ENCODE measurements at regions not wholly inside any gene's neighbourhood (a gene's known extent, or its start where the extent isn't known, plus 50 kb on each side); places are given as distances from the start of the nearest gene placed in this dataset.
"Not testable (repeated sequence)": the region's sequence is repeated elsewhere in the genome, so short reads cannot be mapped to it uniquely, and the experiment has no call there.

GRCh38 chr3:147231980-147232379, 174.4 kb downstream of the ZIC4 start:
- DNase-seq: not testable (repeated sequence)

DNA sequence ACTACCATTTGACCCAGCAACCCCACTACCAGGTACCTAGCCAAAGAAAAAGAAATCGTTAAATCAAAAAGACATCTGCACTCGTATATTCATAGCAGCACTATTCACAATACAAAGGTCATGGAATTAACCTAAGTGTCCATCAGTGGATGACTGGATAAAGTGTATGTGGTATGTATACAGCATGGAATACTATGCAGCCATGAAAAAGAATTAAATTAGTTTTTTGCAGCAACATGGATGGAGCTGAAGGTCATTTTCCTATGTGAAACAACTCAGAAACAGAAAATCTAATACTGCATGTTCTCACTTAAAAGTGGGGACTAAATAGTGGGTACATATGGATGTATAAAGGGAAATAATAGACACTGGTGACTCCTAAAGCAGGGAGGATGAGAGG, 175.2 kb downstream of the ZIC4 start:
- no peak for DNase-seq

DNA sequence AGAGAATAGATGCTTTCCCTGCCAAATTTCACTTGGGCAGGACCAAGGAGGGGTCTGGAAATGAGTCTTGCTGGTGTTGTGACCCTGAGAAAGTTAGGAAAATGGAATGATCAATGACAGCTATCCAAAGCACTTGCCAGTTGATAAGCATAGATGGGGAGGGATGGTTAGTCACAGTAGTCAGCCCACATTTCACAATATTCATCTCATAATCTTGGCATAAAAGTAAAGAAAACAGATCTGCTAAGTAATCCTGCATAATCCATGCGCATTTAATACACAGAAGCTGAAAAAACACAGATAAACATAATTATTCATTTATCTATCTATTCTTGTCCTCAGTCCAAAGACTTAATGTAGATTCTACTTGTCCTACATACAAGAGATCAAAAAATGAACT, 184.1 kb downstream of the ZIC4 start:
- no peak for DNase-seq

DNA sequence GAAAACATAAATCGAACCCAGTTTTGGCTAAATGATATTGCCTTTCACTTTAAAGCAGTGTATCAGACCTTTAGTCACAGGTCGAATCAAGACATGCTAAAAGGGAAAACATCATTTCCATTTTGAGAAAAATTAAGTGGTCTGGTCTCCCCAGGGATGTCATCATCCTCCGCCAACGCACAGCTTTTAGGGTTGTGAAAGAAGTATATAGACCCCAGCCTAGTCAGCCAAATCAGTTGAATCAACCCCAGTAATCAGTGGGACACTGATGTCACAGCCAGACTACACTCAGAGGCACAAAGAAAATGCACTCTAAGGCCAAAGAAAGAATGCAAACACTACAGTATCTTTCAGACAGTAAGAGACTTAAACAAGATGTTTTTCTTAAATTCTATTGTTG, 187.4 kb downstream of the ZIC4 start:
- peak; percentile 1 for DNase-seq

- no peak for DNase-seq
Observed at GRCh38 chr3:147216143-147216673, 190.1 kb downstream of the ZIC4 start.

- DNase-seq: no peak
Observed at GRCh38 chr3:147215660-147216059, 190.7 kb downstream of the ZIC4 start.

GRCh38 chr3:147213633-147214032, 192.7 kb downstream of the ZIC4 start:
- no peak for DNase-seq

DNA sequence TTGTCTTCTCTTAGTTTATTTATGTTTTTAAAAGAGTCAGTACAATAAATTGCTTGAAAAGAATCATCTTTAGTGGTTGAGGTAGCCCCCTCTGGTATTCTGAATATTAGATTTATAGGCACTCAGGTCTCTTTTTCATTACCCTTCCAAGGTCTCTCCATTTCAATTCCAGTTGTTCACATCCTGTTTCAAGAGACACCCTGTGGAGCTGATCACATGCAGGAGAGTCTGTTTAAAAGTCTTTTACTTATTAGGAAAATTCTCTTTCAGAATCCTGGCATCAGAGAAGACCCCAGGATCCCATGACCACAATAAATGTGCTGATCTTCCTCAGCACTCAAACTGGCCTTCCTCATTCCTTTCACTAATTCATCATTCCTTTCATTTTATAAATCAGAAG, 195.7 kb downstream of the ZIC4 start:
- DNase-seq: no peak

- DNase-seq: no peak
Observed at GRCh38 chr3:147201086-147201485, 205.3 kb downstream of the ZIC4 start.

- peak; percentile 51 for DNase-seq
Observed at GRCh38 chr3:147200545-147200944, 205.8 kb downstream of the ZIC4 start.

DNA sequence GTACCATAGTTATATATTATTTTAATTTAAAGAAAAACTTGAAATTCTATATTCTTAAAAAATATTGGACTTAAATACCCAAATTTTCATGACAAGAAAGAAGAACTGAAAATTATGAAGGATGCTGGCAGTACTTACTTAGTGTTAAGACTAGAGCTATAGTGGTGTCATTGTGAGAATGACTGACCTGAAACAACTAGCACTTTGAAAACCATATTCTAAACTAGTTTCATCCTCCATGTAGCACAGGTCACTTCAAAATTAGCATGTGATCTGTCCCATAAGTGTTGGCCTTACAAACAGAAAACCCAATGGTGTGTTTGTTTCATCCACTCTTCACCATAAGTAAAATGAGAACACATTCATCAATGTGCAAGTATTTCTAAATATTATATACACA, 208.6 kb downstream of the ZIC4 start:
- no peak for DNase-seq

- DNase-seq: peak; percentile 14
Observed at GRCh38 chr3:147195887-147196286, 210.5 kb downstream of the ZIC4 start.

GRCh38 chr3:147191795-147192385, 214.5 kb downstream of the ZIC4 start:
- DNase-seq: peak; percentile 71

- DNase-seq: peak; percentile 25
Observed at GRCh38 chr3:147189016-147189415, 217.3 kb downstream of the ZIC4 start.

DNA sequence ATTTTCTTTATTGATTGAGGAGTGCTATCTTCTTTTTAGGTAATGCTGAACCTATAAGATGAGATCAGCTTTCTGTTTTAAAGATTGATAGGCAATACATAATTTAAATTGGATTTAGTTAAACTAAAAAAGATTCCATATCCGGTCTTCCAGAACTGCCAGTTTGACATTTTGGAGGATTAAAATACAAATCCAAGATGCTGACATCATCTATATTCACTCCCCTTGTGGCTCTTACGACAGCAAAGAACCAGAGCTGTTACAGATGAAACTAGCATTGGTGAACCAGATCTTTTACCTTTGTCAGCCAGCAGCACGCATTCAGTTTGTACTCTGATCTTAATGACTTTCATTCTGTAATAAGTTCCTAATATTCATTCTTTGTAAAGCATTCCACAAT, 218.7 kb downstream of the ZIC4 start:
- DNase-seq: no peak

DNA sequence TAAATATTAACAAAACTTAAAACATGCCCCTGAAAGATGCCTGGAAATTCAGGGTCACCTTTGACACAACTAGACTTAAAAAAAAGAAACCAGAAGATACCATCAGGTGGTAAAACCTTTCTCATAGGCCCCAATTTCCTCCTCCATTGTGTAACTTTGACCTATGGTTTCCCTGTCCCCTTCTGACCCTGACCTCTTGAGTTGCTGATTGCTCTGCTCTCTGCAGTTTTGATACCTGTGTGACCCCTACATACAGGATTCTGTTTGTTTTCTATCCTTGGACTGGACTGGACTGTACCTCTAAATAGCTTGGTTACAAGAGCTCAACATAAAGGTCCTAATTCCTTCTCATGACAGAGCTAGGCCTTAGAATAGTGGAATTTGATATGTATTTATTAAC, 220.6 kb downstream of the ZIC4 start:
- DNase-seq: no peak

- no peak for DNase-seq
Observed at GRCh38 chr3:147184794-147185193, 221.5 kb downstream of the ZIC4 start.

- DNase-seq: no peak
Observed at GRCh38 chr3:147173257-147173656, 233.1 kb downstream of the ZIC4 start.

DNA sequence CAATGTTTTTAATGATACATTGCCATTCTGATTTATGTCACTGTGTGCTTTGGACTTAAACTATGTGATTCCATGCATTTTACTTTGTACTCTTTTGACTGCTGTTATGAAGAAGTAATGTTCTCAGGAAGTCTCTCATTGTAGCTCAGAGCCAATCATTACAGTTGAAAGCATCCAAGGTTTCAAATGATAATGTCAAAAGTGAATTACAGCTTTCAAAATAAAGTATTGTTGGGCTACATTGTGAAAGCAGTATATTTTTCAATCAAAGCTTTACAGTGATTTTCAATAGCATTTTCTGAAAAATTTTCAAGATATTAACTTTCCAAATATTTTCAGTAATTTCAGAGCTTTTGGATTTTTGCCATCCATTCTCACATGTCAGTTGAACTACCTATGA, 243.6 kb downstream of the ZIC4 start:
- DNase-seq: no peak

DNA sequence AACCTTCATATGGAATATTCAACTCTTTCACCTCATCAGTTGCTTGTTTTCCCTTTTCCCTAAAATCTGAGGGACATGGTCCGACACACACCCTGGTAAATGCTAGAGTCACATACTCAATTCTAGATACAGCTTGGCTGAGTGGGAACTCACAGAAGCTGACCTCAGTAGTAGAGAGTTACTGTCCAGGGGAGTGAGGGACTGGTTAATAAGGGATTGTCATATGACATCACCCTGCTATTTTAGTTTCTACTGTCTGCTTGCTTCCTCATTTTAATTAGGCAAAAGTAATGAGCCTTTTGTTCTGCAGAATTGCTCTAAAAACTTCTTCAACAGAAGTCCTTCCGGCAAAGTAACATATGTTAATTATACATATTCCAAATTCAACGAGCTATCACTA, 244.5 kb downstream of the ZIC4 start:
- no peak for DNase-seq

DNA sequence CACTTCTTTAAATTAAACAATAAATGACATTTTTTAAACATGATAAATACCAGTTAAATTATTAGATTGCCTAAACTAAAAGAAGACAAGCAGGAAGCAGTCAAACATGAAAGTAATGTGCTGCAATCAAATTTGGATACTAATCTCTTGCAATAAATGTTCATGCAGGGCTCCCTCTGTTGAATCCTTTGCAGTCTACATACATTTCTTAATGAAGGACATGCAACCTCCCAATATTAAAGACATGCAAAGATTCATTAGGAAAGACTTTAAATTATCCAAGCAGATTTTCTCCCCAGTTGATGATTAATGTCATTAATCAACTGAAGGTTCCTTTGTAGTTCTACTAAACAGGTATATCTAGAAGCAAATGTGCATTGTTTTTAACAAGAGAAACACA, 245.4 kb downstream of the ZIC4 start:
- no peak for DNase-seq

DNA sequence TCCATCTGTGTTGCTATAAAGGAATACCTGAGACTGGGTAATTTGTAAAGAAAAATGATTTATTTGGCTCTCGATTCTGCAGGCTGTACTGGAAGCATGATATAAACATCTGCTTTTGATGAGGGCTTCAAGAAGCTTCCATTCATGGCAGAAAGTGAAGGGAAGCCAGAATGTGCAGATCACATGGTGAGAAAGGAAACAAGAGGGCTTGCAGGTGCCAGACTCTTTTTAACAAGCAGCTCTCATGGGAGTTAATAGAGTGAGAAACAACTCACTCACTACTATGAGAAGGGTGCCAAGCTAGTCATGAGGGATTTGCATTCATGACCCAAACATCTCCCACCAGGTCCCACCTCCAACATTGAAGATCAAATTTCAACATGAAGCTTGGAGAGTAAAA, 247.2 kb downstream of the ZIC4 start:
- no peak for DNase-seq

- peak; percentile 41 for DNase-seq
Observed at GRCh38 chr3:147157631-147158030, 248.7 kb downstream of the ZIC4 start.

DNA sequence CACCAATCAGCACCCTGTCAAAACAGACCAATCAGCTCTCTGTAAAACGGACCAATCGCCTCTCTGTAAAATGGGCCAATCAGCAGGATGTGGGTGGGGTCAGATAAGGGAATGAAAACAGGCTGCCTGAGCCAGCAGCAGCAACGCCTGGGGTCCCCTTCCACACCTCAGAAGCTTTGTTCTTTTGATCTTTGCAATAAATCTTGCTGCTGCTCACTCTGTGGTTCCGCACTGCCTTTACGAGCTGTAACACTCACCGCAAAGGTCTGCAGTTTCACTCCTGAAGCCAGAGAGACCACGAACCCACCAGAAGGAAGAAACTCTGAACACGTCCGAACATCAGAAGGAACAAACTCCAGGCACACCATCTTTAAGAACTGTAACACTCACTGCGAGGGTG, 251.4 kb downstream of the ZIC4 start:
- not testable (repeated sequence) for DNase-seq

DNA sequence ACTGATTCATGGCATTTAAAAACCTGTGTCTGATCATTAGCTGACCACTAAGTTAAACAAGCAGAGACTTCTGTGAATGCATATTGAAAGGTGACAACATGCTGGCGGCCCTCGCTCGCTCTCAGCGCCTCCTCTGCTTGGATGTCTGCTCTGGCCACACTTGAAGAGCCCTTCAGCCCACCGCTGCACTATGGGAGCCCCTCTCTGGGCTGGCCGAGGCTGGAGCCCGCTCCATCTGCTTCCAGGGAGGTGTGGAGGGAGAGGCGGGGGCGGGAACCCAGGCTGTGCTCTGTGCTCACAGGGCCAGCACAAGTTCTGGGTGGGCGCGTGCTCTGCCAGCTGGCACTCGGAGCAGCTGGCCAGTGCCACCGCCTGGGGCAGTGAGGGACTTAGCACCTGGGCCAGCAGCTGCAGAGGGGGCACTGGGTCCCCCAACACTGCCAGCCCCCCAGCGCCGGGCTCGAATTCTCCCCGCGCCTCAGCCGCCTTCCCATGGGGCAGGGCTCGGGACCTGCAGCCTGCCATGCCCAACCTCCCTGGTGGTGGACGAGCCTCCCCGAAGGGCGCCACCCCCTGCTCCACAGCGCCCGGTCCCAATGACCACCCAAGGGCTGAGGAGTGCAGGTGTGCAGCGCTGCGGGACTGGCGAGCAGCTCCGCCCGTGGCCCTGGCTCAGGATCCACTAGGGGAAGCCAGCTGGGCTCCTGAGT, 252.4 kb downstream of the ZIC4 start:
- no peak for DNase-seq
